ENCODE measurements at regions not wholly inside any gene's neighbourhood (a gene's known extent, or its start where the extent isn't known, plus 50 kb on each side); places are given as distances from the start of the nearest gene placed in this dataset.

- H3K4me3 ChIP-seq (ENCODE audit: low read depth, low read length), result no peak overlapping the region
- H3K27ac ChIP-seq, result no peak overlapping the region
- no peaks in the 10 kb centered on the region for H3K27me3 ChIP-seq (replicated peaks)
- DNase-seq, result no peak
- H3K36me3 ChIP-seq (replicated peaks), result no peaks in the 10 kb centered on the region
- in situ Hi-C loops (cut with HindIII; ENCODE audit: low pct_ligation_motif_present, low sequenced_read_pairs), result no loop called here
- TF ChIP-seq CTCF (IDR thresholded peaks at IDR 0.05; ENCODE audit: low read depth, low read length, missing control alignments), result no peak
Observed at GRCh38 chr1:29625084-29625420, 388.7 kb downstream of the PTPRU start.

- no peak for TF ChIP-seq CTCF (IDR thresholded peaks at IDR 0.05; ENCODE audit: low read depth, low read length, missing control alignments)
- H3K27ac ChIP-seq, result no peak overlapping the region
- DNase-seq, result no peak
- H3K4me3 ChIP-seq (ENCODE audit: low read depth, low read length), result no peak overlapping the region
- no peaks in the 10 kb centered on the region for H3K36me3 ChIP-seq (replicated peaks)
- in situ Hi-C loops (cut with HindIII; ENCODE audit: low pct_ligation_motif_present, low sequenced_read_pairs), result no loop called here
- H3K27me3 ChIP-seq (replicated peaks), result no peaks in the 10 kb centered on the region
Observed at GRCh38 chr1:29624320-29625083, 388.2 kb downstream of the PTPRU start.

- no peak for DNase-seq
- TF ChIP-seq CTCF (IDR thresholded peaks at IDR 0.05; ENCODE audit: low read depth, low read length, missing control alignments), result no peak
- Histone ChIP-seq H3K27ac (no peak overlapping the region), H3K36me3 (replicated peaks) (no peaks in the 10 kb centered on the region), H3K27me3 (replicated peaks) (no peaks in the 10 kb centered on the region), H3K4me3 (ENCODE audit: low read depth, low read length) (no peak overlapping the region)
- in situ Hi-C loops (cut with HindIII; ENCODE audit: low pct_ligation_motif_present, low sequenced_read_pairs), result no loop called here
Observed at GRCh38 chr1:29623501-29623900, 387.2 kb downstream of the PTPRU start.

GRCh38 chr1:29621826-29622435 is 385.6 kb downstream of the PTPRU start:
- Histone ChIP-seq H3K27me3 (replicated peaks) (no peaks in the 10 kb centered on the region), H3K27ac (no peak overlapping the region), H3K4me3 (ENCODE audit: low read depth, low read length) (no peak overlapping the region), H3K36me3 (replicated peaks) (no peaks in the 10 kb centered on the region)
- TF ChIP-seq CTCF (IDR thresholded peaks at IDR 0.05; ENCODE audit: low read depth, low read length, missing control alignments), result no peak
- in situ Hi-C loops (cut with HindIII; ENCODE audit: low pct_ligation_motif_present, low sequenced_read_pairs), result no loop called here
- no peak for DNase-seq

GRCh38 chr1:29620631-29621030 is 384.3 kb downstream of the PTPRU start:
- Histone ChIP-seq H3K36me3 (replicated peaks) (no peaks in the 10 kb centered on the region), H3K4me3 (ENCODE audit: low read depth, low read length) (no peak overlapping the region), H3K27ac (no peak overlapping the region), H3K27me3 (replicated peaks) (no peaks in the 10 kb centered on the region)
- TF ChIP-seq CTCF (IDR thresholded peaks at IDR 0.05; ENCODE audit: low read depth, low read length, missing control alignments), result no peak
- DNase-seq, result no peak
- in situ Hi-C loops (cut with HindIII; ENCODE audit: low pct_ligation_motif_present, low sequenced_read_pairs), result no loop called here
